Thyroid gland (tissue), 4 donors: ENCODE measurements at regions not wholly inside any gene's neighbourhood (a gene's known extent, or its start where the extent isn't known, plus 50 kb on each side); places are given as distances from the start of the nearest gene placed in this dataset.

Experiments
- DNase-seq, 2 donors: peaks; one replicate each; pipeline ENCODE4 v3.0.0-alpha.2; 2019
- H3K27ac ChIP-seq, 3 donors: fragments of 200-600 bp; sonication (generic); 1 replicate in 2 of 3; 2 replicates in 1 of 3; pipeline ENCODE4 v1.5.1; 2016 to 2019; ENCODE audit warnings: mild to moderate bottlenecking in 1 of 3, moderate library complexity in 1 of 3
- H3K27me3 ChIP-seq: fragments of 200-600 bp; sonication (generic); one replicate; pipeline ENCODE4 v1.5.1; 2019
- H3K36me3 ChIP-seq, 2 donors: fragments of 200-600 bp; sonication (generic); one replicate each; pipeline ENCODE4 v1.5.1; 2016 to 2019
- H3K4me1 ChIP-seq, 2 donors: fragments of 200-600 bp; sonication (generic); one replicate each; pipeline ENCODE4 v1.5.1; 2017 to 2019
- H3K4me3 ChIP-seq, 3 donors: fragments of 200-600 bp; sonication (generic); replicated peaks in 1 of 3; 1 replicate in 2 of 3; 2 replicates in 1 of 3; pipeline ENCODE4 v1.5.1; 2016; ENCODE audit warnings: mild to moderate bottlenecking in 1 of 3
- H3K9me3 ChIP-seq: fragments of 200-600 bp; sonication (generic); one replicate; pipeline ENCODE4 v1.5.1; 2017
- POLR2A ChIP-seq, 2 donors: fragments of 450-650 bp; IDR thresholded peaks; one replicate each; pipeline ENCODE4 v1.6.1; 2017; ENCODE audit warnings: antibody characterized with exemption in 2 of 2, mild to moderate bottlenecking in 2 of 2, moderate library complexity in 1 of 2
- WGBS, 2 donors: methylation state at CpG; one replicate each; pipeline ENCODE4 v1.1.5; 2017; 5-methylcytosine and 5-hydroxymethylcytosine counted together
- intact Hi-C: fragments of 100-400 bp; cut with DNase I; formaldehyde crosslinking; loops from one replicate; pipeline ENCODE4 v1.15.1; 2023
- TF ChIP-seq, protein P1 (sequence below), 6 experiments: fragments of 200-600 bp in 3 of 6; fragments of 450-650 bp in 3 of 6; sonication (generic) in 3 of 6; IDR thresholded peaks; one replicate each; pipeline ENCODE4 v1.5.1; 2016 to 2019; ENCODE audit warnings: antibody characterized with exemption in 6 of 6, mild to moderate bottlenecking in 2 of 6, inconsistent platforms in 1 of 6, moderate library complexity in 1 of 6

DNA sequence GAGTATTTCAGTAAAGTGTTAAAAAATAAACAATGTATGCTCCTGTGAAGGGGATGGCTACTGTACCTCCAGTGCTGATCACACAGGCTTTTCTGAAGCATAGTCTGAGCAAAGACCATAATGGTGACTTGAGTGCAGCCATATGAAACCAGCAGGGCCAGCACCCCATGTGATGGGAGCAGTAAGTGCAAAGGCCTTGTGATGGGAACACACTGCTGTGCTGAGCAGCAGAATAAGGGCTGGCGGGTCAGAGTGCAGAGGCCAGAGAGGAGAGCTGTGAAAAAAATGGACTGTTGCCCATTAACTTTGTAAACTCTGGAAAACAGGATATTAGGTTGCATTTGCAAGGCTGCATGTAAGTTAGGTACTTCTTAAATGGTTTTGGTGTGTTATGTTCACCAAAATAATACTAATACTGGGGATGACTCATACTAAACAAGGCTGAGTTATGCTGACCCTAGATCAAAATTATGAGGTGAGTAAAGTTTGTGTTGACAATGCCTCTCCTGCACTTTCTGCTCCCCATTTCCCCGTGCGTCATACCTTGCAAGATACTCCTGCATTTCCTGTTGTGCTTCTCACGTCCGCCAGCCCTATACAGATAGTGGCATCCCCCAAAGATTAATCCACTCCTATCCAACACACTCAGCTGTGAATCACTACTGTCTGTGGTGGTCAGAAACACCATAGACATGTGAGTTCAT, 67.0 kb upstream of the FAM9A start:
- intact Hi-C loops, result no loop called here
- Histone ChIP-seq H3K4me3 (no peak overlapping the region), H3K27me3 (no peaks in the 10 kb centered on the region), H3K9me3 (no peaks in the 10 kb centered on the region), H3K27ac (no peak overlapping the region), H3K4me1 (no peaks in the 10 kb centered on the region), H3K36me3 (no peaks in the 10 kb centered on the region)
- DNase-seq, result no peak
- TF ChIP-seq POLR2A (IDR thresholded peaks at IDR 0.05), result no peak
- TF ChIP-seq, protein P1, sequence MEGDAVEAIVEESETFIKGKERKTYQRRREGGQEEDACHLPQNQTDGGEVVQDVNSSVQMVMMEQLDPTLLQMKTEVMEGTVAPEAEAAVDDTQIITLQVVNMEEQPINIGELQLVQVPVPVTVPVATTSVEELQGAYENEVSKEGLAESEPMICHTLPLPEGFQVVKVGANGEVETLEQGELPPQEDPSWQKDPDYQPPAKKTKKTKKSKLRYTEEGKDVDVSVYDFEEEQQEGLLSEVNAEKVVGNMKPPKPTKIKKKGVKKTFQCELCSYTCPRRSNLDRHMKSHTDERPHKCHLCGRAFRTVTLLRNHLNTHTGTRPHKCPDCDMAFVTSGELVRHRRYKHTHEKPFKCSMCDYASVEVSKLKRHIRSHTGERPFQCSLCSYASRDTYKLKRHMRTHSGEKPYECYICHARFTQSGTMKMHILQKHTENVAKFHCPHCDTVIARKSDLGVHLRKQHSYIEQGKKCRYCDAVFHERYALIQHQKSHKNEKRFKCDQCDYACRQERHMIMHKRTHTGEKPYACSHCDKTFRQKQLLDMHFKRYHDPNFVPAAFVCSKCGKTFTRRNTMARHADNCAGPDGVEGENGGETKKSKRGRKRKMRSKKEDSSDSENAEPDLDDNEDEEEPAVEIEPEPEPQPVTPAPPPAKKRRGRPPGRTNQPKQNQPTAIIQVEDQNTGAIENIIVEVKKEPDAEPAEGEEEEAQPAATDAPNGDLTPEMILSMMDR (IDR thresholded peaks at IDR 0.05), result no peak
- 74 to 88% methylated on average over 5 of the region's 5 CpGs for WGBS, 2 donors

- 65 to 68% methylated on average over 2 of the region's 2 CpGs for WGBS, 2 donors
- Histone ChIP-seq H3K27me3 (no peaks in the 10 kb centered on the region), H3K4me1 (no peaks in the 10 kb centered on the region), H3K36me3 (no peaks in the 10 kb centered on the region), H3K9me3 (no peaks in the 10 kb centered on the region), H3K27ac (no peak overlapping the region), H3K4me3 (no peak overlapping the region)
- TF ChIP-seq POLR2A (IDR thresholded peaks at IDR 0.05), result no peak
- TF ChIP-seq, protein P1 (IDR thresholded peaks at IDR 0.05), result no peak
- DNase-seq, result no peak
- intact Hi-C loops, result no loop called here
Measured at GRCh38 chrX:8867406-8867805, 66.2 kb upstream of the FAM9A start.

DNA sequence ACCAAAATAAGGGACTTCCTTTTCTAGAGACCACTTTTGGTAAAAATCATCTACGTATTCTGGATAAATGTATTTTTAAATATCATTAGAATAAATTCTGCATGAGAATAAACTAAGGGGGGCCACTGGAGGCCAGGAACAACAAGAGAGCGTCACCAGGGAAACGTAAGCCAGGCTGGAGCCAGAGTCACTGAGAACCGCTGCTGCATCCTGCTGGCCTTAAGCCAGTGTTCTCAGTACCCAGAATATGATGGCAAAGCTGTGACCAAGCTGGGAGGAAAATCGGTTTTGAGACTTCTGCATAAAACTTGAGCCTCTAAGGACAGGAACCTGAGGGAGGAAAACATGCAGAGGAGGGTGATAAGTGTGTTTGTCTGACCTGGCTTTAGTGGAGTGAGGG, 63.0 kb upstream of the FAM9A start:
- peak in 1 of 2 donors; percentile 1 for DNase-seq
- Histone ChIP-seq H3K4me1 (no peaks in the 10 kb centered on the region), H3K4me3 (no peak overlapping the region), H3K36me3 (no peaks in the 10 kb centered on the region), H3K9me3 (no peaks in the 10 kb centered on the region), H3K27me3 (no peaks in the 10 kb centered on the region), H3K27ac (no peak overlapping the region)
- TF ChIP-seq, protein P1 (IDR thresholded peaks at IDR 0.05), result no peak
- no peak for TF ChIP-seq POLR2A (IDR thresholded peaks at IDR 0.05)
- WGBS, 2 donors, result 31 to 39% methylated on average over 5 of the region's 5 CpGs
- intact Hi-C loops, result no loop called here

DNA sequence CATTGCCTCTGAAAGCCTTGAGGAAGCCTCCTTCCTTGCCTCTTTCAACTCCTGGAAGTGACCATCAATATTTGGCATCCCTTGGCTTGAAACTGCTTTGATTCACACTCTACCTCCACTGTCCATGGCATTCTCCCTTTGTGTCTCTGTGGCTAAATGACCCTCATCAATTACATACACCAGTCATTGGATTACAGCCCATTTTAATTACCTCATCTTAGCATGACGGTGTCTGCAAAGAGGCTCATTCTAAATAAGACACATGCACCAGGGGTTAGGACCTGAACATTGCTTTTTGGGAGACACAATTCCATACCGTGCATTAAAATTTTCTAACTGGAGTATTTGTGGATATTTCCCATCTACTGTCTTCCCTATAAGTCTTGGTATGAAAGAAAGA, 60.7 kb upstream of the FAM9A start:
- H3K27me3 ChIP-seq, result no peaks in the 10 kb centered on the region
- 82 to 92% methylated on average over 2 of the region's 2 CpGs for WGBS, 2 donors
- no peaks in the 10 kb centered on the region for H3K36me3 ChIP-seq
- TF ChIP-seq, protein P1 (IDR thresholded peaks at IDR 0.05), result no peak
- no peak for TF ChIP-seq POLR2A (IDR thresholded peaks at IDR 0.05)
- H3K4me3 ChIP-seq, result no peak overlapping the region
- H3K9me3 ChIP-seq, result no peaks in the 10 kb centered on the region
- intact Hi-C loops, result no loop called here
- DNase-seq, result no peak
- H3K4me1 ChIP-seq, result no peaks in the 10 kb centered on the region
- H3K27ac ChIP-seq, result no peak overlapping the region

DNA sequence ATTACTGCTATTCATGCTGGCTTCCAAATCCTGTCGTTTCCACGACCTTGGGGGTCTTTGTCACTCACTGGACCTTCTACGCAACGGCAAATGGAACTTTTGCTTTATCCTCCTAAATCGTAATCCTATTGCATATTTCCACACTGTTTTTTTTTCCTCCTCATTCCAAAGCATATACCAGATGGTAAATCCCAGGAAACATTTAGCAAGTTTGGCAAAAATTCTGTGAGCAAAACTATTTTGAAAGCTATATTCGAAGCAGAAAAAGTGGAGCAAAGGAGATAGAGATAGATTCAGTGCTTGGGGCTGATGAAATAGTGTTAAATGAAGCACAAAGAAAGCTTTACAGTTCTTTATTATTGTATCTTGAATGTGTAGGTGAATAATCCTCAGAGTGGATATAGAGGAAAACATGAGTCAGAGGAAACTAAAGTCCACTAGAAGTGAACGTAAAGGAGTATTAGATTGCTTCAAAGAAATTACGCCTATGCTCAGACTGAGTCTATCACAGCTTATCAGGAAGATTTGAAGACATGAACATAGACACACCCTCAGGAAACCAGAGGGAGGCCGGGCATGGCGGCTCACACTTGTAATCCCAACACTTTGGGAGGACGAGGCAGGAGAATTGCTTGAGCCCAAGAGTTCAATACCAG, 50.2 kb upstream of the FAM9A start:
- 92 to 94% methylated on average over 11 of the region's 11 CpGs for WGBS, 2 donors
- Histone ChIP-seq H3K4me3 (no peak overlapping the region), H3K4me1 (no peaks in the 10 kb centered on the region), H3K27me3 (no peaks in the 10 kb centered on the region), H3K36me3 (no peaks in the 10 kb centered on the region), H3K27ac (no peak overlapping the region), H3K9me3 (no peaks in the 10 kb centered on the region)
- no peak for TF ChIP-seq POLR2A (IDR thresholded peaks at IDR 0.05)
- TF ChIP-seq, protein P1 (IDR thresholded peaks at IDR 0.05), result no peak
- no peak for DNase-seq
- intact Hi-C loops, result no loop called here
